Loucy (cell line): ENCODE measurements at regions not wholly inside any gene's neighbourhood (a gene's known extent, or its start where the extent isn't known, plus 50 kb on each side); places are given as distances from the start of the nearest gene placed in this dataset.

Experiments used
- H2AFZ ChIP-seq: fragments of 200-600 bp; sonication (generic); 2 replicates; pipeline ENCODE4 v1.6.0; 2016; ENCODE audit warnings: antibody characterized with exemption, mild to moderate bottlenecking, low read length, moderate library complexity
- H3F3A ChIP-seq: fragments of 200-600 bp; 2 replicates; pipeline ENCODE4 v1.6.0; 2016; ENCODE audit warnings: antibody characterized with exemption, low read depth, mild to moderate bottlenecking
- H3K27me3 ChIP-seq: fragments of 200-600 bp; sonication (generic); 2 replicates; pipeline ENCODE4 v1.6.1; 2014; ENCODE audit warnings: low read length, mild to moderate bottlenecking; ENCODE audit not compliant: insufficient read depth, poor library complexity, severe bottlenecking
- H3K36me3 ChIP-seq: fragments of 200-600 bp; sonication (generic); 2 replicates; pipeline ENCODE4 v1.6.1; 2016; ENCODE audit warnings: low read length; ENCODE audit not compliant: insufficient read depth
- H3K4me1 ChIP-seq: fragments of 200-600 bp; sonication (generic); 2 replicates; pipeline ENCODE4 v1.5.1; 2014; ENCODE audit warnings: low read length, mild to moderate bottlenecking; ENCODE audit not compliant: insufficient read depth, poor library complexity, severe bottlenecking
- H3K4me2 ChIP-seq: fragments of 200-600 bp; sonication (generic); 2 replicates; pipeline ENCODE4 v1.6.0; 2014; ENCODE audit warnings: antibody characterized with exemption, low read length, low read depth, mild to moderate bottlenecking; ENCODE audit not compliant: poor library complexity, severe bottlenecking
- H3K4me3 ChIP-seq: fragments of 200-600 bp; sonication (generic); 2 replicates; pipeline ENCODE4 v1.5.1; 2014; ENCODE audit warnings: low read length, mild to moderate bottlenecking, mixed read lengths; ENCODE audit not compliant: poor library complexity, severe bottlenecking
- H3K79me2 ChIP-seq: fragments of 200-600 bp; sonication (generic); 2 replicates; pipeline ENCODE4 v1.6.1; 2014; ENCODE audit warnings: low read length; ENCODE audit not compliant: insufficient read depth
- H3K9ac ChIP-seq: fragments of 200-600 bp; sonication (generic); 2 replicates; pipeline ENCODE4 v1.6.0; 2014; ENCODE audit warnings: mild to moderate bottlenecking, low read depth, low read length, moderate library complexity; ENCODE audit not compliant: poor library complexity, severe bottlenecking
- H3K9me2 ChIP-seq: fragments of 200-600 bp; sonication (generic); replicated peaks from 2 replicates; pipeline ENCODE4 v1.6.1; 2016; ENCODE audit warnings: low read depth, low read length, mixed read lengths
- H3K9me3 ChIP-seq: fragments of 200-600 bp; sonication (generic); 2 replicates; pipeline ENCODE4 v1.6.1; 2014; ENCODE audit warnings: mild to moderate bottlenecking, antibody characterized with exemption, low read length, low read depth; ENCODE audit not compliant: insufficient read depth
- H4K20me1 ChIP-seq: fragments of 200-600 bp; sonication (generic); 2 replicates; pipeline ENCODE4 v1.6.0; 2014; ENCODE audit warnings: antibody characterized with exemption, low read length, mild to moderate bottlenecking; ENCODE audit not compliant: insufficient read depth, poor library complexity, severe bottlenecking
- EZH2phosphoT487 ChIP-seq: fragments of 200-600 bp; IDR thresholded peaks from 2 replicates; pipeline ENCODE4 v1.6.1; 2018; ENCODE audit warnings: antibody characterized with exemption, mild to moderate bottlenecking, moderate library complexity, borderline replicate concordance
- TF ChIP-seq, protein P1 (sequence below): fragments of 200-600 bp; sonication (generic); conservative IDR thresholded peaks from 2 replicates; pipeline ENCODE4 v1.5.1; 2014; ENCODE audit warnings: mild to moderate bottlenecking, antibody characterized with exemption, low read length

DNA sequence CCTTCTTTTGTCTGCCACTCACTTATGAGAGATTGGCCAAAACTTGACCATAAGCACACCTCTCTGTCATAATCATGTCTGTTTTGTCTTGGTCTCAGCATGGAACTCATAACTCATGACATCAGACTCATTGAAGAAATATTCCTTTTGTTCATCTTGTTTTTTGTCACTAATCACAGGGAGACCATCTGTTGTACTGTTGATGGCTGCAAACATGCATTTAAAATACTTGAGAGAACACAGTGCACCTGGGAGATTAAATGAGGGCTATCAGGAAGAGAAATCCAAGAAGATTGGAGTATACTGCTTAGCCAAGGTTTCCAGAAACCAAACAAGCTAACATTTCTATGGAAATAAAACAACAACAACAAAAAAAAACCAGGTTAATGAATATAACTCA, 689.7 kb downstream of the EPM2A start:
- H3K27me3 ChIP-seq = no peaks in the 10 kb centered on the region
- no peaks in the 10 kb centered on the region for H3K79me2 ChIP-seq
- TF ChIP-seq EZH2phosphoT487 = no peak
- TF ChIP-seq, protein P1, sequence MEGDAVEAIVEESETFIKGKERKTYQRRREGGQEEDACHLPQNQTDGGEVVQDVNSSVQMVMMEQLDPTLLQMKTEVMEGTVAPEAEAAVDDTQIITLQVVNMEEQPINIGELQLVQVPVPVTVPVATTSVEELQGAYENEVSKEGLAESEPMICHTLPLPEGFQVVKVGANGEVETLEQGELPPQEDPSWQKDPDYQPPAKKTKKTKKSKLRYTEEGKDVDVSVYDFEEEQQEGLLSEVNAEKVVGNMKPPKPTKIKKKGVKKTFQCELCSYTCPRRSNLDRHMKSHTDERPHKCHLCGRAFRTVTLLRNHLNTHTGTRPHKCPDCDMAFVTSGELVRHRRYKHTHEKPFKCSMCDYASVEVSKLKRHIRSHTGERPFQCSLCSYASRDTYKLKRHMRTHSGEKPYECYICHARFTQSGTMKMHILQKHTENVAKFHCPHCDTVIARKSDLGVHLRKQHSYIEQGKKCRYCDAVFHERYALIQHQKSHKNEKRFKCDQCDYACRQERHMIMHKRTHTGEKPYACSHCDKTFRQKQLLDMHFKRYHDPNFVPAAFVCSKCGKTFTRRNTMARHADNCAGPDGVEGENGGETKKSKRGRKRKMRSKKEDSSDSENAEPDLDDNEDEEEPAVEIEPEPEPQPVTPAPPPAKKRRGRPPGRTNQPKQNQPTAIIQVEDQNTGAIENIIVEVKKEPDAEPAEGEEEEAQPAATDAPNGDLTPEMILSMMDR = no peak
- H2AFZ ChIP-seq = no peak overlapping the region
- no peaks in the 10 kb centered on the region for H3F3A ChIP-seq
- H3K9me2 ChIP-seq = no peaks in the 10 kb centered on the region
- no peaks in the 10 kb centered on the region for H3K36me3 ChIP-seq
- H4K20me1 ChIP-seq = no peaks in the 10 kb centered on the region
- H3K4me2 ChIP-seq = no peak overlapping the region
- H3K9ac ChIP-seq = no peak overlapping the region
- H3K4me1 ChIP-seq = peaks cover 17% of the 10 kb centered on the region
- H3K9me3 ChIP-seq = no peaks in the 10 kb centered on the region
- no peak overlapping the region for H3K4me3 ChIP-seq

DNA sequence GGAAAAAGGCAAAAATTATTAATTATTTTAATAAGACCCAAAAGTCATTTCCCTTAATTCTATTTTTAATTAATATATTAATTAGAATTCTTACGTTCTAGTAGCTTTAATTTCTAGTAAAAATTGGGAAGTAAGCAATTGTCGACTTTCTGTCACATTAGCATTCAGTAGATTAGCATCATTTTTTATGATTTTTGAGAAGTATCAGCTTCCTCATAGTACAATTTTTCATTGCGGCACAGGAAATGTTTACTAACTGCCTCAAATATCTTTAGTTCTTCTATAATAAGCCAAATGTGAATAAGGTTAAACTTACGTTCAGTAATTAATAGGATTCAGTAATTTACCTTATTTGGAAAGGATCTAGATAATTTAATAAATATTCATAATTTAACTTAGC, 687.4 kb downstream of the EPM2A start:
- Histone ChIP-seq H3K79me2 (no peaks in the 10 kb centered on the region), H3K9me3 (no peaks in the 10 kb centered on the region), H3K36me3 (no peaks in the 10 kb centered on the region), H3K4me3 (no peak overlapping the region), H3K4me2 (no peak overlapping the region), H3K9ac (no peak overlapping the region), H3F3A (no peaks in the 10 kb centered on the region), H3K4me1 (peaks cover 17% of the 10 kb centered on the region), H2AFZ (no peak overlapping the region), H3K9me2 (no peaks in the 10 kb centered on the region), H4K20me1 (no peaks in the 10 kb centered on the region), H3K27me3 (no peaks in the 10 kb centered on the region)
- TF ChIP-seq, protein P1 = no peak
- no peak for TF ChIP-seq EZH2phosphoT487

DNA sequence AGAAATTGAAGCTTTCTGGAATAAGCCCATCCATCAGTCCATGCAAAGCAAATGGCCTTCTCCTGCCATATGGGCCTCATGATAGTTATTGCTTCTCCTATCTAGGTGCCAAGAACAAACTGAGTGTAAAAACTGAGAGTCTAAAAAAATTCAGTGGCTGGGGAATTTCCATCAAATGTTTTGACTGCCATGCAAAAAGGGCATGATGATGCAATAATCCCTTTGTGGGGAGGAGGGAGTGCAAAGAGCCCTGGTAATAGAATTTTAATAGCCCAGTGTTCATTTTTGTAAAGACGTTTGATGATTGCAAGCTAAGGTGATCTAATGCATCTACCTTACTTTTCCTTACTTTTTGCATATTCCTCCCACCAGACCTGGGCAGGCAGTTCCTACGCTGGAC, 683.7 kb downstream of the EPM2A start:
- no peaks in the 10 kb centered on the region for H3F3A ChIP-seq
- no peaks in the 10 kb centered on the region for H3K79me2 ChIP-seq
- H3K4me3 ChIP-seq = no peak overlapping the region
- H3K27me3 ChIP-seq = no peaks in the 10 kb centered on the region
- TF ChIP-seq, protein P1 = no peak
- TF ChIP-seq EZH2phosphoT487 = no peak
- no peaks in the 10 kb centered on the region for H4K20me1 ChIP-seq
- no peaks in the 10 kb centered on the region for H3K4me1 ChIP-seq
- H3K9ac ChIP-seq = no peak overlapping the region
- no peaks in the 10 kb centered on the region for H3K36me3 ChIP-seq
- H2AFZ ChIP-seq = no peak overlapping the region
- H3K9me2 ChIP-seq = no peaks in the 10 kb centered on the region
- no peak overlapping the region for H3K4me2 ChIP-seq
- H3K9me3 ChIP-seq = no peaks in the 10 kb centered on the region
